ENCODE measurements at regions not wholly inside any gene's neighbourhood (a gene's known extent, or its start where the extent isn't known, plus 50 kb on each side); places are given as distances from the start of the nearest gene placed in this dataset.

DNA sequence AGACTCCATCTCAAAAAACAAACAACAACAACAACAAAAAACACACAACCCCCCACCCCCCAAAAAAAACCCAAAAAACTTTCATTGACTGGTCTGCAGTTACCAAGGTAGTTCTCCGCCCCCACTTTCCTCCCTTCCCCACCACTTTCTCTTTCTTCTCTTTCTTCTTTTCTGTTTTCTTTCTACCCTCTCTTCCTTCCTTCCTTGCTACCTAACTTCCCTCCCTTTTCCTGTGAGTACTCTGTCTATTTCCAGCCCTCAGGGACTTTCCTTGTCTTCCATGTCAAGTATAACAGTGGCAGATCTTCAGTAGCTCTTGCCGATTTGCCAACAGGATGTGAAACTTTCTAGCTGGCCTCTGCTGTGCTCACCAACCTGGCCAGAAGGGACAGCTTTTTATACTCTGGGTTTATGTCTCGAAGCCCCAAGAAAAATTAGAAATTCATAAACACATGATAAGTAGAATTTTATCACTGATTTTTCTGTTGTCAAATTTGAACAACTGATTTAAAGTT is 399.5 kb downstream of the QKI start (continued):
- no peak for TF ChIP-seq GATAD2B (IDR thresholded peaks at IDR 0.05; ENCODE audit: borderline replicate concordance)
- no peak for TF ChIP-seq ZC3H8 (IDR thresholded peaks at IDR 0.05)
- TF ChIP-seq, protein P1, sequence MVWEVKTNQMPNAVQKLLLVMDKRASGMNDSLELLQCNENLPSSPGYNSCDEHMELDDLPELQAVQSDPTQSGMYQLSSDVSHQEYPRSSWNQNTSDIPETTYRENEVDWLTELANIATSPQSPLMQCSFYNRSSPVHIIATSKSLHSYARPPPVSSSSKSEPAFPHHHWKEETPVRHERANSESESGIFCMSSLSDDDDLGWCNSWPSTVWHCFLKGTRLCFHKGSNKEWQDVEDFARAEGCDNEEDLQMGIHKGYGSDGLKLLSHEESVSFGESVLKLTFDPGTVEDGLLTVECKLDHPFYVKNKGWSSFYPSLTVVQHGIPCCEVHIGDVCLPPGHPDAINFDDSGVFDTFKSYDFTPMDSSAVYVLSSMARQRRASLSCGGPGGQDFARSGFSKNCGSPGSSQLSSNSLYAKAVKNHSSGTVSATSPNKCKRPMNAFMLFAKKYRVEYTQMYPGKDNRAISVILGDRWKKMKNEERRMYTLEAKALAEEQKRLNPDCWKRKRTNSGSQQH (CRISPR knock-in tag; IDR thresholded peaks at IDR 0.05) = no peak
- TF ChIP-seq NFIC (IDR thresholded peaks at IDR 0.05) = no peak
- TF ChIP-seq STAT5A (IDR thresholded peaks at IDR 0.05; ENCODE audit: borderline replicate concordance, low read length) = no peak

DNA sequence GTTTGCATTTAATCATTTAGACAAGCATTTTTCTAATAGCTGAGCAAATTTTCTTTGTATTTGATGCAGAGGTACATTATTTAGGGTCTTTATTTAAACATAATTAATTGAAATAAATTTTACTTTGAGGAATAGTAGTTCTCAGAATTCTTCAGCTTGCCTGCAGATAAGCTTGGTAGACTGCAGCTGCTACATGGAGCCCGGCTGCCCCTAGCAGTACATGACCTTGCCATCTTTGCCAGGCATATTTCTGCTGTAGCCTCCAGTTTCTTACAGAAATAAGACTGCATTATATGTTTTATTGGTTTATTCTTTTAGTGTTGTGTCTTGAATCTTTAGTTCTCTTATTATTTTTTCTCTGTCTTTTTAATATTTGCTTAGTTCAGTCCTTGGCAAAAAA is 396.8 kb downstream of the QKI start:
- no TSS peak for BruUV-seq (replicated peaks)
- Histone ChIP-seq H3K36me3 (ENCODE audit: control insufficient read depth, insufficient read depth, low read length) (no peaks in the 10 kb centered on the region), H3K4me2 (ENCODE audit: insufficient read depth, low read length) (no peak overlapping the region), H3K4me1 (replicated peaks in 1 of 2; ENCODE audit: control insufficient read depth in 2 of 2, insufficient read depth in 2 of 2, low read length in 2 of 2) (peaks cover 3 to 11% of the 10 kb centered on the region in 2 experiments; a peak in 3 of 5 replicates), H2AFZ (ENCODE audit: low read depth, low read length) (no peak overlapping the region), H3K79me2 (ENCODE audit: control insufficient read depth, insufficient read depth, low read length) (no peaks in the 10 kb centered on the region), H3K9me1 (ENCODE audit: control insufficient read depth, insufficient read depth, low read length) (peaks cover 3% of the 10 kb centered on the region), H3K9ac (ENCODE audit: insufficient read depth in 1 of 2, low read depth in 2 of 2, low read length in 2 of 2) (no peak overlapping the region), H4K20me1 (replicated peaks; ENCODE audit: control insufficient read depth, insufficient read depth, low read length) (no peaks in the 10 kb centered on the region), H3K4me3 (no peak overlapping the region), H3K27ac (ENCODE audit: extremely low read depth, low read depth, low read length) (no peak overlapping the region), H3K9me3 (replicated peaks; ENCODE audit: control insufficient read depth, insufficient read depth, low read depth, low read length) (no peaks in the 10 kb centered on the region), H3K27me3 (ENCODE audit: control insufficient read depth in 2 of 2, insufficient read depth in 2 of 2, low read length in 2 of 2) (peaks cover 0 to 4% of the 10 kb centered on the region in 2 experiments; a peak in 1 of 5 replicates)
- DNase-seq (ENCODE audit: extremely low read depth in 1 of 4, low spot score in 3 of 4) (no peak), FAIRE-seq (no peak), ATAC-seq (no peak)
- intact Hi-C loops (cut with micrococcal nuclease) (no loop called here), in situ Hi-C loops (cut with MboI) (no loop called here)
- WGBS (ENCODE audit: insufficient coverage, low coverage, missing lambda C conversion rate) = 7% methylated on average over 1 of the region's 1 CpG
- POLR2A ChIA-PET = interaction anchor here (1.6 kb wide), 1 partner anchor 34 kb away, joined by 3 read pairs; no protein-coding TSS in a partner anchor
- CTCF ChIA-PET (ENCODE audit: low intra/inter-chr PET ratio) = no interaction called here
- TF ChIP-seq CBX8 (IDR thresholded peaks at IDR 0.05; ENCODE audit: borderline replicate concordance, extremely low read depth, low read depth, low read length, poor library complexity, severe bottlenecking) (no peak), BRCA1 (IDR thresholded peaks at IDR 0.05) (no peak), BRCA1 (CRISPR knock-in tag; IDR thresholded peaks at IDR 0.05) (no peak), ETS2 (tag; IDR thresholded peaks at IDR 0.05; ENCODE audit: borderline replicate concordance, poor library complexity, severe bottlenecking) (no peak), U2AF1 (optimal IDR thresholded peaks at IDR 0.05; ENCODE audit: low read depth, low read length) (no peak), MAFK (IDR thresholded peaks at IDR 0.05; ENCODE audit: low read length) (no peak), FOXJ3 (CRISPR knock-in tag; IDR thresholded peaks at IDR 0.05) (no peak), HNRNPUL1 (IDR thresholded peaks at IDR 0.05; ENCODE audit: low read length) (no peak), KLF1 (tag; IDR thresholded peaks at IDR 0.05) (no peak), ZNF696 (CRISPR knock-in tag; conservative IDR thresholded peaks at IDR 0.05) (no peak), TAF15 (IDR thresholded peaks at IDR 0.05; ENCODE audit: low read depth, low read length) (no peak), FOXA3 (CRISPR knock-in tag; conservative IDR thresholded peaks at IDR 0.05 in 1 of 2, IDR thresholded peaks at IDR 0.05 in 1 of 2) (no peak), MCM5 (IDR thresholded peaks at IDR 0.05; ENCODE audit: low read depth) (no peak)
- TF ChIP-seq, protein P2, sequence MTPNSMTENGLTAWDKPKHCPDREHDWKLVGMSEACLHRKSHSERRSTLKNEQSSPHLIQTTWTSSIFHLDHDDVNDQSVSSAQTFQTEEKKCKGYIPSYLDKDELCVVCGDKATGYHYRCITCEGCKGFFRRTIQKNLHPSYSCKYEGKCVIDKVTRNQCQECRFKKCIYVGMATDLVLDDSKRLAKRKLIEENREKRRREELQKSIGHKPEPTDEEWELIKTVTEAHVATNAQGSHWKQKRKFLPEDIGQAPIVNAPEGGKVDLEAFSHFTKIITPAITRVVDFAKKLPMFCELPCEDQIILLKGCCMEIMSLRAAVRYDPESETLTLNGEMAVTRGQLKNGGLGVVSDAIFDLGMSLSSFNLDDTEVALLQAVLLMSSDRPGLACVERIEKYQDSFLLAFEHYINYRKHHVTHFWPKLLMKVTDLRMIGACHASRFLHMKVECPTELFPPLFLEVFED (CRISPR knock-in tag; conservative IDR thresholded peaks at IDR 0.05) = no peak
- TF ChIP-seq, protein P3, sequence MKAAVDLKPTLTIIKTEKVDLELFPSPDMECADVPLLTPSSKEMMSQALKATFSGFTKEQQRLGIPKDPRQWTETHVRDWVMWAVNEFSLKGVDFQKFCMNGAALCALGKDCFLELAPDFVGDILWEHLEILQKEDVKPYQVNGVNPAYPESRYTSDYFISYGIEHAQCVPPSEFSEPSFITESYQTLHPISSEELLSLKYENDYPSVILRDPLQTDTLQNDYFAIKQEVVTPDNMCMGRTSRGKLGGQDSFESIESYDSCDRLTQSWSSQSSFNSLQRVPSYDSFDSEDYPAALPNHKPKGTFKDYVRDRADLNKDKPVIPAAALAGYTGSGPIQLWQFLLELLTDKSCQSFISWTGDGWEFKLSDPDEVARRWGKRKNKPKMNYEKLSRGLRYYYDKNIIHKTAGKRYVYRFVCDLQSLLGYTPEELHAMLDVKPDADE (conservative IDR thresholded peaks at IDR 0.05; ENCODE audit: control insufficient read depth, low read depth, low read length) = no peak

Measured in K562 (cell line).